ENCODE measurements at regions not wholly inside any gene's neighbourhood (a gene's known extent, or its start where the extent isn't known, plus 50 kb on each side); places are given as distances from the start of the nearest gene placed in this dataset.

DNA sequence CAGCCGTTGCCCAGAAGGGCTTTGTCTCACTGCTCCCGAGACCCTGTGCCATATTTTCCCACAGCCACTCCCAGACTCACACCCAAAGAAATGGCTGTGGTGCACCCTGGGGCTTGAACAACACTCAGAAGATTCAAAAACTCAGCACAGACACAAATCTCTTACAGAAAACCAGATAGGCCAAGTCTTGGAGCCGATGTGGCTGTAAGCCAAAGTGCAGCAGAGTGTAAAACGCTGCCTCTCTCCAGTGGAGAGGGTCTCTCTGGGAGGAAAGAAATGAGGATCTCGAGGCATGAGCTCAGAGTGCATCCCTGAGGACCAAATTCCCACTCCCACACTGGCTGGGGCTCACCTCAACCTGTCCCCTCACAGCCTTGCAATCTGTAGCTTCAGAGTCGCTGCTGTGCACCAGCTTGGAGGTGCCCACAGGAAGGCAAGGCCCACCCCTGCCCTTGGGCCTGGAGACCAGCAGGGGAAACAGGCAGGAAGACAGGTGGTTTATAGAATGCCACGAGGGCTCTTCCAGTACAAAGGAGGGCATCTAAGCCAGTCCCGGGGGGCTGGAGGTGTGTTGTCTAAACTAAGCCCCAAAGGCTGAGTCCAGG lies 171.3 kb upstream of the AJAP1 start:
- no peak overlapping the region for H3K27ac ChIP-seq (ENCODE audit: low read length)
- H3K27me3 ChIP-seq (ENCODE audit: control insufficient read depth, insufficient read depth, low read length) = no peaks in the 10 kb centered on the region; the same call in 1 of the 2 replicates
- H3K9me3 ChIP-seq (ENCODE audit: control insufficient read depth, insufficient read depth, low read depth, low read length) = no peaks in the 10 kb centered on the region
- TF ChIP-seq POLR2AphosphoS5 (IDR thresholded peaks at IDR 0.05; ENCODE audit: low read depth, low read length) = no peak
- ChIA-PET CTCF (no interaction called here), POLR2A (no interaction called here)
- H3K4me1 ChIP-seq (ENCODE audit: control insufficient read depth, insufficient read depth, low read length) = no peaks in the 10 kb centered on the region
- H3K36me3 ChIP-seq (ENCODE audit: control insufficient read depth, insufficient read depth, low read length) = no peaks in the 10 kb centered on the region
- no peak overlapping the region for H3K4me3 ChIP-seq (ENCODE audit: low read depth in 2 of 2, low read length in 2 of 2)
- no peak for ATAC-seq
- BruUV-seq (replicated peaks) = no TSS peak
- no peak for DNase-seq (ENCODE audit: low read depth, low spot score)
- in situ Hi-C loops (cut with HindIII; ENCODE audit: low pct_unique_long_range_greater_than_20kb, low sequenced_read_pairs) (no loop called here), intact Hi-C loops (cut with micrococcal nuclease; ENCODE audit: unreplicated experiment) (no loop called here)

DNA sequence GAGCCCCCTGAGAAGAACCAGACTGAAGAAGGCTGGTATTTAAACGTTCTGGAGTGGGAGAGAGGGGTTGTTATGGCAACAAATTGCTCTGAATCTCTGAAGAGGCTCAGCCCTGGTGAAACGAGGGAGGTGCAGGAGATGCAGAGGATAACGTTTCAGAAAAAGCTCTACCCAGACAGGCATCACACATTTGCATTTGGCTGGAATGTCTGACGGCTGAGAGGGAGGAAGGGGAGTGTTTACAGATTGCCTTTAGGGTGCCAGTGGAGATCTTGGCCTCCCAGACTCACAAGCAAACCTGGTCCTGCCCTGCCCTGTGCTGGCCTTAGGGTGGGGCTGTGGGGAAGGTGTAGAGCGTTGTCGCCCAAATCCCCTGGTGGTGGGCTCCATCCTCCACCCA lies 169.0 kb upstream of the AJAP1 start:
- no TSS peak for BruUV-seq (replicated peaks)
- POLR2A ChIA-PET = no interaction called here
- ATAC-seq = no peak

DNA sequence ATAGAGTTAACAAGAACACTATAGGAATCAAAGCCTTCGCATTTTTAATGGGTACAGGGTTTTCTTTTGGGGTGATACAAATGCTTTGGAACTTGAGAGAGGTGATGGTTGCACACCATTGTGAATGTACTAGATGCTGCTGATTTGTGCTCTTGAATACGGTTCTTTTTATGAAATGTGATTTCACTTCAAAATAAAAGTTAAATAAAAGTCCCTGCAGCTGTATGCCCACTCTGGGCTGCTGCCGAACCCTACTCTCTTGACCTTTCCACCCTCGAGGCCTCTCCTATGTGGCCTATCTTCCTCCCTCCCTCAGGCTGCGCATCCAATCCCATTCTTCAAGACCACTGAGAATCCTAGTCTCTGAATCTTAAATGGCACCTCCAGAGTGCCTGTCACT lies 168.5 kb upstream of the AJAP1 start:
- TF ChIP-seq POLR2AphosphoS5 (IDR thresholded peaks at IDR 0.05; ENCODE audit: low read depth, low read length) = no peak
- no peak for TF ChIP-seq SIN3A (IDR thresholded peaks at IDR 0.05; ENCODE audit: borderline replicate concordance, insufficient read depth, low read depth, low read length)
- TF ChIP-seq, protein P1, sequence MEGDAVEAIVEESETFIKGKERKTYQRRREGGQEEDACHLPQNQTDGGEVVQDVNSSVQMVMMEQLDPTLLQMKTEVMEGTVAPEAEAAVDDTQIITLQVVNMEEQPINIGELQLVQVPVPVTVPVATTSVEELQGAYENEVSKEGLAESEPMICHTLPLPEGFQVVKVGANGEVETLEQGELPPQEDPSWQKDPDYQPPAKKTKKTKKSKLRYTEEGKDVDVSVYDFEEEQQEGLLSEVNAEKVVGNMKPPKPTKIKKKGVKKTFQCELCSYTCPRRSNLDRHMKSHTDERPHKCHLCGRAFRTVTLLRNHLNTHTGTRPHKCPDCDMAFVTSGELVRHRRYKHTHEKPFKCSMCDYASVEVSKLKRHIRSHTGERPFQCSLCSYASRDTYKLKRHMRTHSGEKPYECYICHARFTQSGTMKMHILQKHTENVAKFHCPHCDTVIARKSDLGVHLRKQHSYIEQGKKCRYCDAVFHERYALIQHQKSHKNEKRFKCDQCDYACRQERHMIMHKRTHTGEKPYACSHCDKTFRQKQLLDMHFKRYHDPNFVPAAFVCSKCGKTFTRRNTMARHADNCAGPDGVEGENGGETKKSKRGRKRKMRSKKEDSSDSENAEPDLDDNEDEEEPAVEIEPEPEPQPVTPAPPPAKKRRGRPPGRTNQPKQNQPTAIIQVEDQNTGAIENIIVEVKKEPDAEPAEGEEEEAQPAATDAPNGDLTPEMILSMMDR (IDR thresholded peaks at IDR 0.05) = no peak
- no peak for TF ChIP-seq TCF7L2 (IDR thresholded peaks at IDR 0.05; ENCODE audit: low read depth, low read length)
- TF ChIP-seq, protein P2, sequence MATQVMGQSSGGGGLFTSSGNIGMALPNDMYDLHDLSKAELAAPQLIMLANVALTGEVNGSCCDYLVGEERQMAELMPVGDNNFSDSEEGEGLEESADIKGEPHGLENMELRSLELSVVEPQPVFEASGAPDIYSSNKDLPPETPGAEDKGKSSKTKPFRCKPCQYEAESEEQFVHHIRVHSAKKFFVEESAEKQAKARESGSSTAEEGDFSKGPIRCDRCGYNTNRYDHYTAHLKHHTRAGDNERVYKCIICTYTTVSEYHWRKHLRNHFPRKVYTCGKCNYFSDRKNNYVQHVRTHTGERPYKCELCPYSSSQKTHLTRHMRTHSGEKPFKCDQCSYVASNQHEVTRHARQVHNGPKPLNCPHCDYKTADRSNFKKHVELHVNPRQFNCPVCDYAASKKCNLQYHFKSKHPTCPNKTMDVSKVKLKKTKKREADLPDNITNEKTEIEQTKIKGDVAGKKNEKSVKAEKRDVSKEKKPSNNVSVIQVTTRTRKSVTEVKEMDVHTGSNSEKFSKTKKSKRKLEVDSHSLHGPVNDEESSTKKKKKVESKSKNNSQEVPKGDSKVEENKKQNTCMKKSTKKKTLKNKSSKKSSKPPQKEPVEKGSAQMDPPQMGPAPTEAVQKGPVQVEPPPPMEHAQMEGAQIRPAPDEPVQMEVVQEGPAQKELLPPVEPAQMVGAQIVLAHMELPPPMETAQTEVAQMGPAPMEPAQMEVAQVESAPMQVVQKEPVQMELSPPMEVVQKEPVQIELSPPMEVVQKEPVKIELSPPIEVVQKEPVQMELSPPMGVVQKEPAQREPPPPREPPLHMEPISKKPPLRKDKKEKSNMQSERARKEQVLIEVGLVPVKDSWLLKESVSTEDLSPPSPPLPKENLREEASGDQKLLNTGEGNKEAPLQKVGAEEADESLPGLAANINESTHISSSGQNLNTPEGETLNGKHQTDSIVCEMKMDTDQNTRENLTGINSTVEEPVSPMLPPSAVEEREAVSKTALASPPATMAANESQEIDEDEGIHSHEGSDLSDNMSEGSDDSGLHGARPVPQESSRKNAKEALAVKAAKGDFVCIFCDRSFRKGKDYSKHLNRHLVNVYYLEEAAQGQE (IDR thresholded peaks at IDR 0.05; ENCODE audit: insufficient read depth in 1 of 2, low read depth in 2 of 2, low read length in 1 of 2) = no peak
- intact Hi-C loops (cut with micrococcal nuclease; ENCODE audit: unreplicated experiment) = no loop called here
- BruUV-seq (replicated peaks) = no TSS peak
- in situ Hi-C loops (cut with HindIII; ENCODE audit: low pct_unique_long_range_greater_than_20kb, low sequenced_read_pairs) = no loop called here
- ChIA-PET POLR2A (no interaction called here), CTCF (no interaction called here)
- Histone ChIP-seq H3K4me1 (ENCODE audit: control insufficient read depth, insufficient read depth, low read length) (no peaks in the 10 kb centered on the region), H3K27ac (ENCODE audit: low read length) (no peak overlapping the region), H3K4me3 (ENCODE audit: low read depth in 2 of 2, low read length in 2 of 2) (no peak overlapping the region), H3K36me3 (ENCODE audit: control insufficient read depth, insufficient read depth, low read length) (no peaks in the 10 kb centered on the region), H3K9me3 (ENCODE audit: control insufficient read depth, insufficient read depth, low read depth, low read length) (no peaks in the 10 kb centered on the region), H3K27me3 (ENCODE audit: control insufficient read depth, insufficient read depth, low read length) (no peaks in the 10 kb centered on the region; the same call in 1 of the 2 replicates)
- no peak for ATAC-seq
- DNase-seq (ENCODE audit: low read depth, low spot score) = no peak

More for the DNA sequence above, 169.0 kb upstream of the AJAP1 start:
- CTCF ChIA-PET = no interaction called here
- H3K4me3 ChIP-seq (ENCODE audit: low read depth in 2 of 2, low read length in 2 of 2) = no peak overlapping the region
- no peak for TF ChIP-seq SIN3A (IDR thresholded peaks at IDR 0.05; ENCODE audit: borderline replicate concordance, insufficient read depth, low read depth, low read length)
- TF ChIP-seq, protein P2 (IDR thresholded peaks at IDR 0.05; ENCODE audit: insufficient read depth in 1 of 2, low read depth in 2 of 2, low read length in 1 of 2) = no peak
- TF ChIP-seq TCF7L2 (IDR thresholded peaks at IDR 0.05; ENCODE audit: low read depth, low read length) = no peak
- no peak for TF ChIP-seq POLR2AphosphoS5 (IDR thresholded peaks at IDR 0.05; ENCODE audit: low read depth, low read length)
- TF ChIP-seq, protein P1 (IDR thresholded peaks at IDR 0.05) = no peak
- H3K36me3 ChIP-seq (ENCODE audit: control insufficient read depth, insufficient read depth, low read length) = no peaks in the 10 kb centered on the region
- no peaks in the 10 kb centered on the region; the same call in 1 of the 2 replicates for H3K27me3 ChIP-seq (ENCODE audit: control insufficient read depth, insufficient read depth, low read length)
- no peaks in the 10 kb centered on the region for H3K9me3 ChIP-seq (ENCODE audit: control insufficient read depth, insufficient read depth, low read depth, low read length)
- in situ Hi-C loops (cut with HindIII; ENCODE audit: low pct_unique_long_range_greater_than_20kb, low sequenced_read_pairs) = no loop called here
- H3K4me1 ChIP-seq (ENCODE audit: control insufficient read depth, insufficient read depth, low read length) = no peaks in the 10 kb centered on the region
- H3K27ac ChIP-seq (ENCODE audit: low read length) = no peak overlapping the region
- no peak for DNase-seq (ENCODE audit: low read depth, low spot score)
- intact Hi-C loops (cut with micrococcal nuclease; ENCODE audit: unreplicated experiment) = no loop called here

All from Panc1 (cell line).